ENCODE measurements at regions not wholly inside any gene's neighbourhood (a gene's known extent, or its start where the extent isn't known, plus 50 kb on each side); places are given as distances from the start of the nearest gene placed in this dataset.

DNA sequence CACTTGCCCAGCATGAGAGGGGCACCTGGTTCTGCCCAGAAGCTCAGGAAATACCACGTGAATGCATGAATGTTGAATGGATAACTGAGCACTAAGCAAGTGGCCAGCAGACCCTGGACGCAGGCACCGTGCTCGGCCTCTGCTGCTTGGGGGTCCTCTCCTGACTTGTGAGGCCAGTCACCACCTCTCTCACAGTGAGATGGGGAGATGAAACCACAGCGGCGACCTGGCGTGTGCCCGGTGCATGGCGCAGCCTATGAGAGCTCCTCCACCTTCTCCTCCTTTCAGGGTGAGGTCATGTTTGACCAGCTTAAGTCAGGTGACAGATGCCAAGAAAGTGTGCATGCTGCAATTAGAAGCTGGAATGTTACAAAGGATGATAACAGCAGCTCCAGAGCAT, 75.5 kb downstream of the HMX1 start:
- WGBS (ENCODE audit: insufficient coverage) = 79% methylated on average over 4 of the region's 9 CpGs
- peaks cover 0 to 7% of the 10 kb centered on the region in 2 experiments for H3K27me3 ChIP-seq (replicated peaks in 1 of 2; ENCODE audit: control insufficient read depth in 2 of 2, extremely low read depth in 1 of 2, insufficient read depth in 2 of 2, low read length in 1 of 2)
- DNase-seq (no peak), ATAC-seq (replicated peaks in 1 of 4) (no peak)
- ChIA-PET CTCF (interaction anchor here in 1 of 2 donors (0.5 kb wide), 1 partner anchor 21 kb away, joined by 5 read pairs; no protein-coding TSS in a partner anchor), POLR2A (no interaction called here)
- H3K9me3 ChIP-seq = no peaks in the 10 kb centered on the region
- H3K27ac Mint-ChIP-seq = no peak overlapping the region
- H3K9me3 Mint-ChIP-seq = no peaks in the 10 kb centered on the region
- no peak overlapping the region for H3K27ac ChIP-seq (ENCODE audit: low read length)
- H3K36me3 Mint-ChIP-seq = no peaks in the 10 kb centered on the region
- no peaks in the 10 kb centered on the region for H3K36me3 ChIP-seq (ENCODE audit: control insufficient read depth in 2 of 2, extremely low read depth in 1 of 2, insufficient read depth in 1 of 2, low read length in 1 of 2)
- H3K4me3 Mint-ChIP-seq = no peak overlapping the region
- no peaks in the 10 kb centered on the region for H3K4me1 ChIP-seq (ENCODE audit: control insufficient read depth in 1 of 2, extremely low read depth in 1 of 2, insufficient read depth in 2 of 2, low read length in 2 of 2)
- H3K4me1 Mint-ChIP-seq = no peaks in the 10 kb centered on the region
- H3K4me3 ChIP-seq (ENCODE audit: control insufficient read depth in 1 of 2, extremely low read depth in 1 of 2, low read length in 1 of 2) = no peak overlapping the region
- H3K27me3 Mint-ChIP-seq = no peaks in the 10 kb centered on the region

DNA sequence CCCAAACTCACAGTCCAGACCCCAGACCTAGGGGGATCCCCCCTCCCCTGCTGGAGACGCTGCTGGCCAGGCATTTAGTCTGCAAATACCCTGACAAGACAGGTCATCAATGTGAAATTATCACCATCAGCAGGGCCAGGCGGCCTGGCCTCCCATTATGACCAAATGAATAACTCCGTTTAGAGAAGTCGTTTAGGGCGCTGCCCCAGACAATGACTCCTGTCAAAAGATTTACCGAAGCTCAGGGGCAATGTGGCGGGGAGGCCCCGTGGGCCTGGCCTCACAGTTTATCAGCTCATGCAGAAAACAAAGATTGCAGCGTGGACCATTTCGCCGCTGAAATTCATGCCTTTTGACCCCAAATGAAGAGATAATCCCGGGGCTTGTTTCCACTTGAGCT, 76.5 kb downstream of the HMX1 start:
- Histone ChIP-seq H3K4me1 (ENCODE audit: control insufficient read depth in 1 of 2, extremely low read depth in 1 of 2, insufficient read depth in 2 of 2, low read length in 2 of 2) (no peaks in the 10 kb centered on the region), H3K27me3 (replicated peaks in 1 of 2; ENCODE audit: control insufficient read depth in 2 of 2, extremely low read depth in 1 of 2, insufficient read depth in 2 of 2, low read length in 1 of 2) (peaks cover 0 to 7% of the 10 kb centered on the region in 2 experiments), H3K4me3 (ENCODE audit: control insufficient read depth in 1 of 2, extremely low read depth in 1 of 2, low read length in 1 of 2) (no peak overlapping the region), H3K9me3 (no peaks in the 10 kb centered on the region), H3K36me3 (ENCODE audit: control insufficient read depth in 2 of 2, extremely low read depth in 1 of 2, insufficient read depth in 1 of 2, low read length in 1 of 2) (no peaks in the 10 kb centered on the region), H3K27ac (ENCODE audit: low read length) (no peak overlapping the region)
- DNase-seq (no peak), ATAC-seq (replicated peaks in 1 of 4) (no peak)
- ChIA-PET CTCF (no interaction called here), POLR2A (no interaction called here)
- no peaks in the 10 kb centered on the region for H3K36me3 Mint-ChIP-seq
- no peaks in the 10 kb centered on the region for H3K27me3 Mint-ChIP-seq
- no peaks in the 10 kb centered on the region for H3K4me1 Mint-ChIP-seq
- H3K9me3 Mint-ChIP-seq = no peaks in the 10 kb centered on the region
- H3K27ac Mint-ChIP-seq = no peak overlapping the region
- H3K4me3 Mint-ChIP-seq = no peak overlapping the region
- WGBS (ENCODE audit: insufficient coverage) = 84% methylated on average over 11 of the region's 12 CpGs

DNA sequence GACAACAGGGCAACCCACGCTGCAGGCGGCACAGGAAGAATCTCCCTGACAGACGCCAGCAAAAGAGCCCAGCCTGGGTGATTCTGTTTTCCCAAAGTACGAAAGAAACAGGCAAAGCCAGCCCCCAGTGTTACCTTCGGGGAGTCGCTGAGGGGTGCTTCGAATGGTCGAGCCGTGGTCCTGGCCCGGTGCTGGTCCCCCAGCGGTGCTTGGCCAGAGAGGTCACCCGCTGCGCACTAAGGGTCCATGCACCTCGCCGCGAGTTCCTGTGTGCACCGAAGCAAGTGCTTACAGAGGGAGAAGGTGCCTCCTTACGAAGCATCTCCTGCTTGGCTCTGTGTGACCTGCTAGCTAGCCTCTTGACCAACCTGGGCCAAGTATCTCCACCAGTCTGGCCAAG, 77.1 kb downstream of the HMX1 start:
- peaks cover 0 to 7% of the 10 kb centered on the region in 2 experiments for H3K27me3 ChIP-seq (replicated peaks in 1 of 2; ENCODE audit: control insufficient read depth in 2 of 2, extremely low read depth in 1 of 2, insufficient read depth in 2 of 2, low read length in 1 of 2)
- ATAC-seq (replicated peaks in 1 of 4) (no peak), DNase-seq (no peak)
- H3K36me3 ChIP-seq (ENCODE audit: control insufficient read depth in 2 of 2, extremely low read depth in 1 of 2, insufficient read depth in 1 of 2, low read length in 1 of 2) = no peaks in the 10 kb centered on the region
- POLR2A ChIA-PET = no interaction called here
- Mint-ChIP-seq H3K27ac (no peak overlapping the region), H3K4me1 (no peaks in the 10 kb centered on the region), H3K9me3 (no peaks in the 10 kb centered on the region), H3K4me3 (no peak overlapping the region), H3K27me3 (no peaks in the 10 kb centered on the region), H3K36me3 (no peaks in the 10 kb centered on the region)
- no peaks in the 10 kb centered on the region for H3K4me1 ChIP-seq (ENCODE audit: control insufficient read depth in 1 of 2, extremely low read depth in 1 of 2, insufficient read depth in 2 of 2, low read length in 2 of 2)
- CTCF ChIA-PET = no interaction called here
- no peak overlapping the region for H3K27ac ChIP-seq (ENCODE audit: low read length)
- no peaks in the 10 kb centered on the region for H3K9me3 ChIP-seq
- no peak overlapping the region for H3K4me3 ChIP-seq (ENCODE audit: control insufficient read depth in 1 of 2, extremely low read depth in 1 of 2, low read length in 1 of 2)
- WGBS (ENCODE audit: insufficient coverage) = 90% methylated on average over 17 of the region's 18 CpGs

DNA sequence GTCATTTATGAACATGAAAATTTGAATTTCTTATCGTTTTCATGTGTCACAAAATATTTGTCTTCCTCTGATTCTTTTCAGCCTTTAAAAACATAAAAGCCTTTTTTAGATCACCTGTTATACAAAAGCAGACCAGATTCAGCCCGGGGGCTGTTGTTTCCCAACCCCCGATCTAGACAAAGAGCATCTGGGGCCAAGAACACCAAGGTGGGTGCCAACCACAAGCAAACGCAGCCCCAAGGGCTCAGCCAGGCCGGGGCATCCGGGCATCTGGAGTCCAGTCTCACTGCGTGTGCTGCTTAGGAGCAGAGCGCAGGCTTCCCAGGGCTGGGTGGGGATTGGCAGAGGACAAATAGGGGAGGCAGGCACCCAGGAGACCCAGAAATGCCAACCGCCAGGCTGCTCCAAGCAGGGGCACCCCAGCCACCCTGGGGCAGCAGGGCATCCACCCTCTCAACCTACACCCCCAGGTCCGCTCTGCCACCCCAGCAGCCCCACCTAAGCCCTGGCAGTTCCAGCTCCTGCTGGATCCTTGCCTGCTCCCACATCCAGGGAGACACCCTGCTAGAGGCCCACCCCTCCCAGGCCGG, 78.0 kb downstream of the HMX1 start:
- no peak overlapping the region for H3K27ac Mint-ChIP-seq
- H3K9me3 Mint-ChIP-seq = no peaks in the 10 kb centered on the region
- no peaks in the 10 kb centered on the region for H3K4me1 Mint-ChIP-seq
- H3K36me3 Mint-ChIP-seq = no peaks in the 10 kb centered on the region
- ATAC-seq (replicated peaks in 1 of 4) (no peak), DNase-seq (no peak)
- Histone ChIP-seq H3K9me3 (no peaks in the 10 kb centered on the region), H3K4me3 (ENCODE audit: control insufficient read depth in 1 of 2, extremely low read depth in 1 of 2, low read length in 1 of 2) (no peak overlapping the region), H3K36me3 (ENCODE audit: control insufficient read depth in 2 of 2, extremely low read depth in 1 of 2, insufficient read depth in 1 of 2, low read length in 1 of 2) (no peaks in the 10 kb centered on the region), H3K27me3 (replicated peaks in 1 of 2; ENCODE audit: control insufficient read depth in 2 of 2, extremely low read depth in 1 of 2, insufficient read depth in 2 of 2, low read length in 1 of 2) (peaks cover 0 to 7% of the 10 kb centered on the region in 2 experiments), H3K4me1 (ENCODE audit: control insufficient read depth in 1 of 2, extremely low read depth in 1 of 2, insufficient read depth in 2 of 2, low read length in 2 of 2) (no peaks in the 10 kb centered on the region), H3K27ac (ENCODE audit: low read length) (no peak overlapping the region)
- WGBS (ENCODE audit: insufficient coverage) = 77% methylated on average over 7 of the region's 11 CpGs
- ChIA-PET CTCF (no interaction called here), POLR2A (no interaction called here)
- no peaks in the 10 kb centered on the region for H3K27me3 Mint-ChIP-seq
- no peak overlapping the region for H3K4me3 Mint-ChIP-seq

DNA sequence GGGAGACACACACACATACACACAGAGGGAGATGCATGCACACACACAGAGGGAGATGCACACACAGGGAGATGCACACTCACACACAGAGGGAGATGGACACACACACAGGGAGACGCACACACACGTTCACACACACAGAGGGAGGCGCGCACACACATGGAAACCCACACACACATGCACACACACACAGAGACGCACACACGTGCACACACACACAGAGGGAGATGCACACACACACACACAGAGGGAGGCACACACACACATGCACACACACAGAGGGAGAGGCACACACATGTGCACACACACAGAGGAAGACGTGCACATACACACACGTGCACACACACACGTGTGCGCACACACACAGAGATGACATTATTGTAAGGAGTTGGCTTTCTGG, 79.1 kb downstream of the HMX1 start:
- H3K4me1 Mint-ChIP-seq = no peaks in the 10 kb centered on the region
- ATAC-seq (replicated peaks in 1 of 4) (no peak), DNase-seq (no peak)
- Histone ChIP-seq H3K4me3 (ENCODE audit: control insufficient read depth in 1 of 2, extremely low read depth in 1 of 2, low read length in 1 of 2) (no peak overlapping the region), H3K27ac (ENCODE audit: low read length) (no peak overlapping the region), H3K27me3 (replicated peaks in 1 of 2; ENCODE audit: control insufficient read depth in 2 of 2, extremely low read depth in 1 of 2, insufficient read depth in 2 of 2, low read length in 1 of 2) (peaks cover 0 to 10% of the 10 kb centered on the region in 2 experiments), H3K36me3 (ENCODE audit: control insufficient read depth in 2 of 2, extremely low read depth in 1 of 2, insufficient read depth in 1 of 2, low read length in 1 of 2) (no peaks in the 10 kb centered on the region), H3K9me3 (no peaks in the 10 kb centered on the region), H3K4me1 (ENCODE audit: control insufficient read depth in 1 of 2, extremely low read depth in 1 of 2, insufficient read depth in 2 of 2, low read length in 2 of 2) (no peaks in the 10 kb centered on the region)
- no peaks in the 10 kb centered on the region for H3K36me3 Mint-ChIP-seq
- WGBS (ENCODE audit: insufficient coverage) = 75% methylated on average over 9 of the region's 10 CpGs
- ChIA-PET POLR2A (no interaction called here), CTCF (no interaction called here)
- H3K27me3 Mint-ChIP-seq = no peaks in the 10 kb centered on the region
- no peak overlapping the region for H3K4me3 Mint-ChIP-seq
- no peak overlapping the region for H3K27ac Mint-ChIP-seq
- H3K9me3 Mint-ChIP-seq = no peaks in the 10 kb centered on the region

DNA sequence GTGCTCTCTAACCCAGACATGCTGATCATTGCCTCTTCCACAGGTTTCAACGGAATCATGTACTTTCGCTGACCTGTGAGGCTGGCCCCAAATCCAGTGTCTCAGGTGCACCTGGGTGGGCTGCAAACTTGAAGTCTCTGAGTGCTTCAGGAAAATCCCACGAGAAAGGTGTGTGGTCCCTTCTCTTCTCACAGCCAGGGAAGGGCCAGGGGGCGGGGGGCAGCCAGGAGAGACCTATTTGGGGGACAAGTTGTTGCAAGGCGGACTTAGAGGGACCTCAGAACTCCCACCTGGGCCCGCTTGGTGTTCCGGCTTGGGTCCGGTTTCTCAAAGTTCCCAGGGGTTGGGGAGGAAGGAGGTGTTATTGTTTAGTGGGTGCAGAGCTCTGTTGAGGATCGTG, 80.0 kb downstream of the HMX1 start:
- ChIA-PET POLR2A (no interaction called here), CTCF (no interaction called here)
- Mint-ChIP-seq H3K36me3 (no peaks in the 10 kb centered on the region), H3K4me1 (no peaks in the 10 kb centered on the region), H3K4me3 (no peak overlapping the region), H3K27ac (no peak overlapping the region), H3K9me3 (no peaks in the 10 kb centered on the region), H3K27me3 (no peaks in the 10 kb centered on the region)
- Histone ChIP-seq H3K27ac (ENCODE audit: low read length) (no peak overlapping the region), H3K9me3 (no peaks in the 10 kb centered on the region), H3K36me3 (ENCODE audit: control insufficient read depth in 2 of 2, extremely low read depth in 1 of 2, insufficient read depth in 1 of 2, low read length in 1 of 2) (no peaks in the 10 kb centered on the region), H3K4me3 (ENCODE audit: control insufficient read depth in 1 of 2, extremely low read depth in 1 of 2, low read length in 1 of 2) (no peak overlapping the region), H3K4me1 (ENCODE audit: control insufficient read depth in 1 of 2, extremely low read depth in 1 of 2, insufficient read depth in 2 of 2, low read length in 2 of 2) (no peaks in the 10 kb centered on the region), H3K27me3 (replicated peaks in 1 of 2; ENCODE audit: control insufficient read depth in 2 of 2, extremely low read depth in 1 of 2, insufficient read depth in 2 of 2, low read length in 1 of 2) (peaks cover 0 to 15% of the 10 kb centered on the region in 2 experiments)
- ATAC-seq (replicated peaks in 1 of 4) (no peak), DNase-seq (no peak)
- WGBS (ENCODE audit: insufficient coverage) = 99% methylated on average over 7 of the region's 9 CpGs

DNA sequence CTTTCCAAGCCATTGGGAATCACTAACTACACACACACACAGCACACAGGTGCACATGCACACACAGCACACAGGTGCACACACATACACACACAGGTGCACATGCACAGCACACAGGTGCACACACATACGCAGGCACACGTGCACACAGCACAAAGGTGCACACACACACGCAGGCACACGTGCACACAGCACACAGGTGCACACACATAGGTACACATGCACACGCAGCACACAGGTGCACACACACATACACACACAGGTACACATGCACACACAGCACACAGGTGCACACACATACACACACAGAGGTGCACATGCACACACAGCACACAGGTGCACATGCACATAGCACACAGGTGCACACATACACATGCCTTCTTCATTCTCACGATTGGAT, 80.9 kb downstream of the HMX1 start:
- no peak for DNase-seq
- H3K4me1 ChIP-seq (ENCODE audit: control insufficient read depth in 1 of 2, extremely low read depth in 1 of 2, insufficient read depth in 2 of 2, low read length in 2 of 2) = no peaks in the 10 kb centered on the region
- H3K4me3 Mint-ChIP-seq = no peak overlapping the region
- H3K4me1 Mint-ChIP-seq = no peaks in the 10 kb centered on the region
- peaks cover 0 to 13% of the 10 kb centered on the region in 2 experiments for H3K27me3 ChIP-seq (replicated peaks in 1 of 2; ENCODE audit: control insufficient read depth in 2 of 2, extremely low read depth in 1 of 2, insufficient read depth in 2 of 2, low read length in 1 of 2)
- H3K9me3 ChIP-seq = no peaks in the 10 kb centered on the region
- H3K27ac Mint-ChIP-seq = no peak overlapping the region
- ChIA-PET POLR2A (no interaction called here), CTCF (no interaction called here)
- H3K4me3 ChIP-seq (ENCODE audit: control insufficient read depth in 1 of 2, extremely low read depth in 1 of 2, low read length in 1 of 2) = no peak overlapping the region
- ATAC-seq (replicated peaks in 1 of 4) = peak in 1 of 4 experiments; percentile 12
- H3K27me3 Mint-ChIP-seq = no peaks in the 10 kb centered on the region
- H3K36me3 ChIP-seq (ENCODE audit: control insufficient read depth in 2 of 2, extremely low read depth in 1 of 2, insufficient read depth in 1 of 2, low read length in 1 of 2) = no peaks in the 10 kb centered on the region
- 83% methylated on average over 6 of the region's 6 CpGs for WGBS (ENCODE audit: insufficient coverage)
- H3K27ac ChIP-seq (ENCODE audit: low read length) = no peak overlapping the region
- no peaks in the 10 kb centered on the region for H3K36me3 Mint-ChIP-seq
- no peaks in the 10 kb centered on the region for H3K9me3 Mint-ChIP-seq
